ENCODE measurements at regions not wholly inside any gene's neighbourhood (a gene's known extent, or its start where the extent isn't known, plus 50 kb on each side); places are given as distances from the start of the nearest gene placed in this dataset.

DNA sequence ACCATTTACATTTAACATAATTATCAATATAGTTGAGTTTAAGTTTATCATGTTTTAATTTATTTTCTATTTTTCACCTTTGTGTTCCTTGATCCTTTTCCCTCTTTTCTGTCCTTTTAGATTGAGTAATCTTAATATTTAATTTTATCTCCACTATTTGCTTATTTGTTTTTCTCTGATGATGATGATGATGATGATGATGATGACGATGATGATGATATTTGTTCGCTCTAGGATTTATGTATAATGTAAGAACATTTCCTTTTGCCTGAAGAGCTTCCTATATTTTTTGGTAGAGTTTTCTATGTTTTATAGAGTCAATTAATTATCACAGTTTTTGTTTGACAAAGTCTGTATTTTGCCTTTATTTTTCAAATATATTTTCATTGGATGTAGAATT, 104.2 kb downstream of the GLRX3 start:
- TF ChIP-seq, protein P1, sequence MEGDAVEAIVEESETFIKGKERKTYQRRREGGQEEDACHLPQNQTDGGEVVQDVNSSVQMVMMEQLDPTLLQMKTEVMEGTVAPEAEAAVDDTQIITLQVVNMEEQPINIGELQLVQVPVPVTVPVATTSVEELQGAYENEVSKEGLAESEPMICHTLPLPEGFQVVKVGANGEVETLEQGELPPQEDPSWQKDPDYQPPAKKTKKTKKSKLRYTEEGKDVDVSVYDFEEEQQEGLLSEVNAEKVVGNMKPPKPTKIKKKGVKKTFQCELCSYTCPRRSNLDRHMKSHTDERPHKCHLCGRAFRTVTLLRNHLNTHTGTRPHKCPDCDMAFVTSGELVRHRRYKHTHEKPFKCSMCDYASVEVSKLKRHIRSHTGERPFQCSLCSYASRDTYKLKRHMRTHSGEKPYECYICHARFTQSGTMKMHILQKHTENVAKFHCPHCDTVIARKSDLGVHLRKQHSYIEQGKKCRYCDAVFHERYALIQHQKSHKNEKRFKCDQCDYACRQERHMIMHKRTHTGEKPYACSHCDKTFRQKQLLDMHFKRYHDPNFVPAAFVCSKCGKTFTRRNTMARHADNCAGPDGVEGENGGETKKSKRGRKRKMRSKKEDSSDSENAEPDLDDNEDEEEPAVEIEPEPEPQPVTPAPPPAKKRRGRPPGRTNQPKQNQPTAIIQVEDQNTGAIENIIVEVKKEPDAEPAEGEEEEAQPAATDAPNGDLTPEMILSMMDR (IDR thresholded peaks at IDR 0.05): no peak
- TF ChIP-seq POLR2A (IDR thresholded peaks at IDR 0.05): no peak
- TF ChIP-seq EP300 (IDR thresholded peaks at IDR 0.05): no peak
